VCaP (cell line): ENCODE measurements at regions not wholly inside any gene's neighbourhood (a gene's known extent, or its start where the extent isn't known, plus 50 kb on each side); places are given as distances from the start of the nearest gene placed in this dataset.
"Not testable (repeated sequence)": the region's sequence is repeated elsewhere in the genome, so short reads cannot be mapped to it uniquely, and the experiment has no call there.

Experiments
- H3K27ac ChIP-seq: fragments of 450-650 bp; 2 replicates; pipeline ENCODE4 v1.5.1; 2017
- TF ChIP-seq, protein P1 (sequence below): fragments of 450-650 bp; conservative IDR thresholded peaks from 2 replicates; pipeline ENCODE4 v1.5.1; 2017; ENCODE audit warnings: mild to moderate bottlenecking, moderate library complexity

- TF ChIP-seq, protein P1, sequence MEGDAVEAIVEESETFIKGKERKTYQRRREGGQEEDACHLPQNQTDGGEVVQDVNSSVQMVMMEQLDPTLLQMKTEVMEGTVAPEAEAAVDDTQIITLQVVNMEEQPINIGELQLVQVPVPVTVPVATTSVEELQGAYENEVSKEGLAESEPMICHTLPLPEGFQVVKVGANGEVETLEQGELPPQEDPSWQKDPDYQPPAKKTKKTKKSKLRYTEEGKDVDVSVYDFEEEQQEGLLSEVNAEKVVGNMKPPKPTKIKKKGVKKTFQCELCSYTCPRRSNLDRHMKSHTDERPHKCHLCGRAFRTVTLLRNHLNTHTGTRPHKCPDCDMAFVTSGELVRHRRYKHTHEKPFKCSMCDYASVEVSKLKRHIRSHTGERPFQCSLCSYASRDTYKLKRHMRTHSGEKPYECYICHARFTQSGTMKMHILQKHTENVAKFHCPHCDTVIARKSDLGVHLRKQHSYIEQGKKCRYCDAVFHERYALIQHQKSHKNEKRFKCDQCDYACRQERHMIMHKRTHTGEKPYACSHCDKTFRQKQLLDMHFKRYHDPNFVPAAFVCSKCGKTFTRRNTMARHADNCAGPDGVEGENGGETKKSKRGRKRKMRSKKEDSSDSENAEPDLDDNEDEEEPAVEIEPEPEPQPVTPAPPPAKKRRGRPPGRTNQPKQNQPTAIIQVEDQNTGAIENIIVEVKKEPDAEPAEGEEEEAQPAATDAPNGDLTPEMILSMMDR = no peak
Observed at GRCh38 chr2:57049273-57049672, 865.5 kb downstream of the CCDC85A start.

DNA sequence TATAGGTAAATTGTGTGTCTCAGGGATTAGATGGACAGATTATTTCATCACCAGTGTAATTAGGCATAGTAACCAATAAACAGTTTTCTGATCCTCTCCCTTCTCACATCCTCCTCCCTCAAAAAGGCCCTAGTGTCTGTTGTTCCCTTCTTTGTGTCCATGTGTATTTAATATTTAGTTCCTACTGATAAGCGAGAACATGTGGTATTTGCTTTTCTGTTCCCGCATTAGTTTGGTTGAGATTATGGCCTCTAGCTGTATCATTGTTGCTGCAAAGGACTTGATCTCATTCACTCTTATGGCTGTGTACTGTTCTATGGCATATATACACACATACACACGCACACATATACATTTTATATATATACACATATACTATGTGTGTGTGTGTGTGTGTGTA is 866.2 kb downstream of the CCDC85A start:
- TF ChIP-seq, protein P1 = no peak

More at GRCh38 chr2:57049273-57049672, 865.5 kb downstream of the CCDC85A start:
- no peak overlapping the region for H3K27ac ChIP-seq

DNA sequence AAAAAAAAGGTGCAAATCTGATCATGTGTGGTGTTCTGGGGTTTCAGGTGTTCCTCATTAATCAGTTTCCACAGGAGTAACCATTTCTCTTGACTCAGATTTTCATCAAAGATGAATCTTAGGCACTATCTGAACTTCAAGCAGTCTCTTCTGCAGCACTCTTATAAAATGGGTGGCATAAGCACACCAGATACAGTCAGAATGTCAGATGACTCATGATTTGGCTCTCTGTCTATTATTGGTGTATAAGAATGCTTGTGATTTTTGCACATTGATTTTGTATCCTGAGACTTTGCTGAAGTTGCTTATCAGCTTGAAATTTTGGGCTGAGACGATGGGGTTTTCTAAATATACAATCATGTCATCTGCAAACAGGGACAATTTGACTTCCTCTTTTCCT is 882.5 kb downstream of the CCDC85A start:
- not testable (repeated sequence) for H3K27ac ChIP-seq

More for the DNA sequence above, 866.2 kb downstream of the CCDC85A start:
- H3K27ac ChIP-seq = no peak overlapping the region

DNA sequence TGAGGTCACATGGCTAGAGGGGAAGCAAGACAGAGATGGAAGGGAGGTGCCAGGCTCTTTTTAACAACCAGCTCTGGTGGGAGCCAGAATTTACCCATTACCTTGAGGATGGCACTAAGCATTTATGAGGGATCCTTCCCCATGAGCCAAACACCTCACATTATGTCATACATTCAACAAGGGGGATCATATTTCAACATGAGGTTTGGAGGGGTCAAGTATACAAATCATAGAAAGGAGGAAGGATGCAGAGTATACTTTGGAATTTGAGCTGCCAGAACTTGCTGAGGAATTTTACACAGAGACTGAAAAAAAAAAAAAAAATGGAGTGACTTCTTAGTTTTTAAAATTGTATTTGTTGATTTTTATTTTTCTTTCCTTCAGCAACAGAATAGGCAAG is 891.4 kb downstream of the CCDC85A start:
- no peak overlapping the region for H3K27ac ChIP-seq
- TF ChIP-seq, protein P1 = no peak

DNA sequence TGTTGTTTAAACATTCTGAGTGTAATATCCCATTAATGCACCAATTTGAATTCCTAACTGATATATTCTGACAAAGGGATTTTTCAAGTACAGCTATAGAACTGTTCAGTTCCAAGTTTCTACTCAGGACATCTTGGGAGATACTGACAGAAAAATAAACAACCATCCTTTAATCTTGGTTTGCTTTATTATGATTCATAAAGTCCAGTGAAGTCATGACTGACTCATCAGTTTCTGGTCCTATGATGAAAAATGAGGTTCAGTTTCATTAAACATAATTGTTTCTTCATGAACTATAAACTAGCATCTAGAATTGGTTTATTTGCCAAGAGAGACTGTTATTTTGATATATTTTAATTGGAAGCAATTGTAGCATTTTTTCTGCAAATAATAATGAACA is 896.2 kb downstream of the CCDC85A start:
- TF ChIP-seq, protein P1 = no peak
- H3K27ac ChIP-seq = no peak overlapping the region

GRCh38 chr2:57084697-57085281 is 901.0 kb downstream of the CCDC85A start:
- TF ChIP-seq, protein P1 = no peak
- H3K27ac ChIP-seq = no peak overlapping the region

GRCh38 chr2:57093020-57093419 is 909.2 kb downstream of the CCDC85A start:
- TF ChIP-seq, protein P1 = no peak
- H3K27ac ChIP-seq = no peak overlapping the region

DNA sequence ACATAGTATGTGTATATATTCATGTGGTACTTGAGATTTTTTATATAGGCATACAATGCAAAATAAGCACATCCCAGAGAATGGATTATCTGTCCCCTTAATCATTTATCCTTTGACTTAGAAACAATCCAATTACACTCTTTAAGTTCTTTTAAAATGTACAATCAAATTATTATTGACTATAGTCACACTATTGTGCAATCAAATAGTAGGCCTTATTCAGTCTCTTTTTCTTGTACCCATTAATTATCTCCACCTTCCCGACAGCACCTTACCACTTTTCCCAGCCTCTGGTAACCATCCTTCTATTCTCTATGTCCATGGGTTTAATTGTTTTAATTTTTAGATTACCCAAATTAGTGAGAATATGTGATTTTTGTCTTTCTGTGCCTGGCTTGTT is 914.1 kb downstream of the CCDC85A start:
- TF ChIP-seq, protein P1 = no peak
- no peak overlapping the region for H3K27ac ChIP-seq
